Left ventricle myocardium inferior (tissue), 1 donor: ENCODE measurements at regions not wholly inside any gene's neighbourhood (a gene's known extent, or its start where the extent isn't known, plus 50 kb on each side); places are given as distances from the start of the nearest gene placed in this dataset.

Source experiments
- DNase-seq: peaks from one replicate; pipeline ENCODE4 v3.0.0-alpha.2; 2020
- H3K27ac ChIP-seq: fragments of 200-600 bp; replicated peaks from 2 replicates; pipeline ENCODE4 v1.8.0; 2021
- H3K27me3 ChIP-seq: fragments of 200-600 bp; 2 replicates; pipeline ENCODE4 v1.8.0; 2021; ENCODE audit warnings: low read depth
- H3K36me3 ChIP-seq: fragments of 200-600 bp; 2 replicates; pipeline ENCODE4 v1.8.0; 2021
- H3K4me1 ChIP-seq: fragments of 200-600 bp; 2 replicates; pipeline ENCODE4 v1.8.0; 2021
- H3K4me3 ChIP-seq: fragments of 200-600 bp; 2 replicates; pipeline ENCODE4 v1.8.0; 2021; ENCODE audit warnings: mild to moderate bottlenecking, moderate library complexity
- H3K9me3 ChIP-seq: fragments of 200-600 bp; replicated peaks from 2 replicates; pipeline ENCODE4 v1.8.0; 2021
- intact Hi-C: fragments of 100-400 bp; cut with micrococcal nuclease; formaldehyde crosslinking; loops from one replicate; pipeline ENCODE4 v1.11.0; 2022
- TF ChIP-seq, protein P1 (sequence below): fragments of 200-600 bp; IDR thresholded peaks from 2 replicates; pipeline ENCODE4 v1.8.0; 2021; ENCODE audit warnings: antibody characterized with exemption, mild to moderate bottlenecking, borderline replicate concordance
- donor health status: DM: no; HTN: yes; CAD: no; lungs with severe emphysema.

GRCh38 chr4:97116511-97116910 lies 1026.8 kb downstream of the STPG2 start:
- Histone ChIP-seq H3K4me1 (no peaks in the 10 kb centered on the region), H3K36me3 (no peaks in the 10 kb centered on the region), H3K27me3 (no peaks in the 10 kb centered on the region), H3K9me3 (peaks cover 17% of the 10 kb centered on the region), H3K27ac (no peak overlapping the region), H3K4me3 (no peak overlapping the region)
- no peak for DNase-seq
- TF ChIP-seq, protein P1, sequence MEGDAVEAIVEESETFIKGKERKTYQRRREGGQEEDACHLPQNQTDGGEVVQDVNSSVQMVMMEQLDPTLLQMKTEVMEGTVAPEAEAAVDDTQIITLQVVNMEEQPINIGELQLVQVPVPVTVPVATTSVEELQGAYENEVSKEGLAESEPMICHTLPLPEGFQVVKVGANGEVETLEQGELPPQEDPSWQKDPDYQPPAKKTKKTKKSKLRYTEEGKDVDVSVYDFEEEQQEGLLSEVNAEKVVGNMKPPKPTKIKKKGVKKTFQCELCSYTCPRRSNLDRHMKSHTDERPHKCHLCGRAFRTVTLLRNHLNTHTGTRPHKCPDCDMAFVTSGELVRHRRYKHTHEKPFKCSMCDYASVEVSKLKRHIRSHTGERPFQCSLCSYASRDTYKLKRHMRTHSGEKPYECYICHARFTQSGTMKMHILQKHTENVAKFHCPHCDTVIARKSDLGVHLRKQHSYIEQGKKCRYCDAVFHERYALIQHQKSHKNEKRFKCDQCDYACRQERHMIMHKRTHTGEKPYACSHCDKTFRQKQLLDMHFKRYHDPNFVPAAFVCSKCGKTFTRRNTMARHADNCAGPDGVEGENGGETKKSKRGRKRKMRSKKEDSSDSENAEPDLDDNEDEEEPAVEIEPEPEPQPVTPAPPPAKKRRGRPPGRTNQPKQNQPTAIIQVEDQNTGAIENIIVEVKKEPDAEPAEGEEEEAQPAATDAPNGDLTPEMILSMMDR, result no peak
- intact Hi-C loops, result no loop called here

DNA sequence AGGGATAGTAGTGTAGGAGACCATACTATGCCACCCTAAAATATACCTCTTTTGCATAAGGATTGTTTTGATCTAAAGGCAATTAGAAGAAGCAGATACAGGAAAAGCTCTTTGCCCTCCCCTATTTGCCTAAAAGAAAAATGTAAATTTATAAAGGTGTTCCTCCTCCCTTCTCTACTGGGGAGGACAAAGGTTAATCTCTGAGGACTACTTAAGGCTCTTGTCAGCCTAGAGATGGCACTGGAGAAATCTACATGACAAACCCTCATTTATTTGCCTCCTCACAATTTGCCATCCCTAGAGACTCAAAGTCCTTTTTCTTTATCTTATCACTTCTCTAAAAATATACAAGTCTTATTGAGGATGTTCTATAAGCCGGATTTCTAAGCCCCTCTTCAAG lies 1021.8 kb downstream of the STPG2 start:
- no peak overlapping the region for H3K4me3 ChIP-seq
- no peaks in the 10 kb centered on the region for H3K4me1 ChIP-seq
- no peaks in the 10 kb centered on the region for H3K36me3 ChIP-seq
- TF ChIP-seq, protein P1, result no peak
- H3K9me3 ChIP-seq, result peaks cover 28% of the 10 kb centered on the region
- no peaks in the 10 kb centered on the region for H3K27me3 ChIP-seq
- intact Hi-C loops, result no loop called here
- no peak for DNase-seq
- no peak overlapping the region for H3K27ac ChIP-seq

- no peak for DNase-seq
- no peaks in the 10 kb centered on the region for H3K36me3 ChIP-seq
- H3K27ac ChIP-seq, result no peak overlapping the region
- H3K27me3 ChIP-seq, result no peaks in the 10 kb centered on the region
- peaks cover 18% of the 10 kb centered on the region for H3K9me3 ChIP-seq
- no peak overlapping the region for H3K4me3 ChIP-seq
- H3K4me1 ChIP-seq, result no peaks in the 10 kb centered on the region
- intact Hi-C loops, result no loop called here
- TF ChIP-seq, protein P1, result no peak
Measured at GRCh38 chr4:97123573-97123972, 1019.7 kb downstream of the STPG2 start.

GRCh38 chr4:97132435-97132834 lies 1010.8 kb downstream of the STPG2 start:
- no peaks in the 10 kb centered on the region for H3K36me3 ChIP-seq
- intact Hi-C loops, result no loop called here
- no peak overlapping the region for H3K4me3 ChIP-seq
- DNase-seq, result no peak
- TF ChIP-seq, protein P1, result no peak
- peaks cover 3% of the 10 kb centered on the region for H3K9me3 ChIP-seq
- no peaks in the 10 kb centered on the region for H3K27me3 ChIP-seq
- H3K4me1 ChIP-seq, result no peaks in the 10 kb centered on the region
- H3K27ac ChIP-seq, result no peak overlapping the region

DNA sequence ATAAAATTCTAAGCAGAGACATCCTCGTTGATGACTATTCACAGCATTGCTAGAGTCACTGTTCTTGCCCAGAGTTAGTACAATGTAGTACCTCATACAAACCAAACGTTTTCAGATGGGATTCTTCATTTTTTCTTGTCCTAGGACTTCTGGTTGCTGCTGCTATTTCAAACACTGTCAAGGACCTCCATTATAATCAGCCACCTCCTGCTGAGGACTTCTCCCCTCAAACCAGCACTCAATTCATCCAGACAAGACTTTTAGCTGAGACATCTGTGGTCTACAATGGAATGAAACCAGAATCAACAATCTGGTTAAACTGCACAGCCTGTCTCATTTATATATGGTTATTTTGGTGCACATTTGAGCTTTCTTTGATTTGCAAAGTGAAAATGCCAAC lies 1008.8 kb downstream of the STPG2 start:
- Histone ChIP-seq H3K27me3 (no peaks in the 10 kb centered on the region), H3K27ac (no peak overlapping the region), H3K4me1 (no peaks in the 10 kb centered on the region), H3K36me3 (no peaks in the 10 kb centered on the region), H3K4me3 (no peak overlapping the region), H3K9me3 (no peaks in the 10 kb centered on the region)
- TF ChIP-seq, protein P1, result no peak
- intact Hi-C loops, result no loop called here
- no peak for DNase-seq

GRCh38 chr4:97139791-97140190 lies 1003.5 kb downstream of the STPG2 start:
- TF ChIP-seq, protein P1, result no peak
- DNase-seq, result no peak
- H3K27me3 ChIP-seq, result no peaks in the 10 kb centered on the region
- H3K27ac ChIP-seq, result no peak overlapping the region
- no peak overlapping the region for H3K4me3 ChIP-seq
- peaks cover 5% of the 10 kb centered on the region for H3K9me3 ChIP-seq
- no peaks in the 10 kb centered on the region for H3K36me3 ChIP-seq
- H3K4me1 ChIP-seq, result no peaks in the 10 kb centered on the region
- intact Hi-C loops, result no loop called here
